Nephron (organoid): ENCODE measurements at regions not wholly inside any gene's neighbourhood (a gene's known extent, or its start where the extent isn't known, plus 50 kb on each side); places are given as distances from the start of the nearest gene placed in this dataset.
A peak's percentile ranks its signal among the peaks of the same experiment; 100 is the strongest.

ENCODE experiments used
- H3K27ac Mint-ChIP-seq, 3 experiments: 2 replicates each; pipeline ENCODE4 v1.8.0; 2020; ENCODE audit warnings: mixed read lengths in 3 of 3, mild to moderate bottlenecking in 2 of 3, moderate library complexity in 1 of 3
- H3K27me3 Mint-ChIP-seq: 2 replicates; pipeline ENCODE4 v1.8.0; 2021; ENCODE audit warnings: low read depth, mild to moderate bottlenecking, moderate library complexity, mixed read lengths
- H3K36me3 Mint-ChIP-seq: 2 replicates; pipeline ENCODE4 v1.8.0; 2020; ENCODE audit warnings: low read depth, mixed read lengths
- H3K4me1 Mint-ChIP-seq: 2 replicates; pipeline ENCODE4 v1.8.0; 2020; ENCODE audit warnings: mixed read lengths
- H3K4me3 Mint-ChIP-seq, 3 experiments: 2 replicates each; pipeline ENCODE4 v1.8.0; 2020; ENCODE audit warnings: mild to moderate bottlenecking in 3 of 3, mixed read lengths in 3 of 3, moderate library complexity in 2 of 3
- H3K9me3 Mint-ChIP-seq: 2 replicates; pipeline ENCODE4 v1.8.0; 2020; ENCODE audit warnings: mixed read lengths
- CTCF ChIP-seq, 3 experiments: fragments of 200-600 bp; sonication (generic); IDR thresholded peaks; one replicate each; pipeline ENCODE4 v1.5.0; 2021; ENCODE audit warnings: antibody characterized with exemption in 3 of 3; ENCODE audit not compliant: unreplicated experiment in 3 of 3

GRCh38 chr13:93158565-93158964 is 68.0 kb upstream of the GPC6 start:
- Mint-ChIP-seq H3K4me1 (no peaks in the 10 kb centered on the region), H3K36me3 (no peaks in the 10 kb centered on the region), H3K27me3 (no peaks in the 10 kb centered on the region), H3K27ac (no peak overlapping the region), H3K4me3 (no peak overlapping the region), H3K9me3 (peaks cover 3% of the 10 kb centered on the region)
- no peak for TF ChIP-seq CTCF (IDR thresholded peaks at IDR 0.05; ENCODE audit: unreplicated experiment in 3 of 3)

GRCh38 chr13:93169980-93170379 is 56.6 kb upstream of the GPC6 start:
- Mint-ChIP-seq H3K36me3 (no peaks in the 10 kb centered on the region), H3K27me3 (peaks cover 4% of the 10 kb centered on the region), H3K4me1 (no peaks in the 10 kb centered on the region), H3K27ac (no peak overlapping the region), H3K9me3 (peaks cover 16% of the 10 kb centered on the region), H3K4me3 (no peak overlapping the region)
- no peak for TF ChIP-seq CTCF (IDR thresholded peaks at IDR 0.05; ENCODE audit: unreplicated experiment in 3 of 3)

- Mint-ChIP-seq H3K4me3 (no peak overlapping the region), H3K36me3 (no peaks in the 10 kb centered on the region)
Measured at GRCh38 chr13:93172109-93172508, 54.5 kb upstream of the GPC6 start.

GRCh38 chr13:93173654-93174053 is 53.0 kb upstream of the GPC6 start:
- H3K36me3 Mint-ChIP-seq: no peaks in the 10 kb centered on the region
- H3K4me1 Mint-ChIP-seq: no peaks in the 10 kb centered on the region
- peaks cover 19% of the 10 kb centered on the region for H3K9me3 Mint-ChIP-seq
- no peak overlapping the region for H3K4me3 Mint-ChIP-seq
- peaks cover 4% of the 10 kb centered on the region for H3K27me3 Mint-ChIP-seq
- H3K27ac Mint-ChIP-seq: no peak overlapping the region
- TF ChIP-seq CTCF (IDR thresholded peaks at IDR 0.05; ENCODE audit: unreplicated experiment in 3 of 3): no peak

More at GRCh38 chr13:93172109-93172508, 54.5 kb upstream of the GPC6 start:
- H3K27me3 Mint-ChIP-seq: peaks cover 4% of the 10 kb centered on the region
- TF ChIP-seq CTCF (IDR thresholded peaks at IDR 0.05; ENCODE audit: unreplicated experiment in 3 of 3): peak in 1 of 3 experiments; percentile 32
- no peaks in the 10 kb centered on the region for H3K4me1 Mint-ChIP-seq
- H3K9me3 Mint-ChIP-seq: peaks cover 19% of the 10 kb centered on the region
- H3K27ac Mint-ChIP-seq: no peak overlapping the region

GRCh38 chr13:93174260-93174659 is 52.3 kb upstream of the GPC6 start:
- H3K9me3 Mint-ChIP-seq: peaks cover 19% of the 10 kb centered on the region
- no peak overlapping the region for H3K27ac Mint-ChIP-seq
- no peak for TF ChIP-seq CTCF (IDR thresholded peaks at IDR 0.05; ENCODE audit: unreplicated experiment in 3 of 3)
- no peaks in the 10 kb centered on the region for H3K36me3 Mint-ChIP-seq
- peaks cover 4% of the 10 kb centered on the region for H3K27me3 Mint-ChIP-seq
- H3K4me1 Mint-ChIP-seq: no peaks in the 10 kb centered on the region
- H3K4me3 Mint-ChIP-seq: no peak overlapping the region
